HUES6 (cell line): ENCODE measurements at regions not wholly inside any gene's neighbourhood (a gene's known extent, or its start where the extent isn't known, plus 50 kb on each side); places are given as distances from the start of the nearest gene placed in this dataset.

Source experiments
- H3K27ac ChIP-seq: 2 replicates; pipeline ENCODE4 v1.7.0; 2013; ENCODE audit warnings: low read depth, mild to moderate bottlenecking, low read length, inconsistent platforms
- H3K27me3 ChIP-seq: 2 replicates; pipeline ENCODE4 v1.6.1; 2013; ENCODE audit warnings: low read length; ENCODE audit not compliant: control insufficient read depth, insufficient read depth
- H3K36me3 ChIP-seq: 2 replicates; pipeline ENCODE4 v1.6.1; 2013; ENCODE audit warnings: low read length; ENCODE audit not compliant: control insufficient read depth, insufficient read depth
- H3K4me1 ChIP-seq: 2 replicates; pipeline ENCODE4 v1.6.1; 2013; ENCODE audit warnings: low read length; ENCODE audit not compliant: control insufficient read depth, insufficient read depth
- H3K4me3 ChIP-seq: 2 replicates; pipeline ENCODE4 v1.5.1; 2013; ENCODE audit warnings: low read depth, low read length
- H3K9ac ChIP-seq: one replicate; pipeline ENCODE4 v1.6.1; 2013; ENCODE audit warnings: mild to moderate bottlenecking, low read length
- H3K9me3 ChIP-seq: 2 replicates; pipeline ENCODE4 v1.6.1; 2013; ENCODE audit warnings: low read depth, low read length; ENCODE audit not compliant: control insufficient read depth, insufficient read depth

DNA sequence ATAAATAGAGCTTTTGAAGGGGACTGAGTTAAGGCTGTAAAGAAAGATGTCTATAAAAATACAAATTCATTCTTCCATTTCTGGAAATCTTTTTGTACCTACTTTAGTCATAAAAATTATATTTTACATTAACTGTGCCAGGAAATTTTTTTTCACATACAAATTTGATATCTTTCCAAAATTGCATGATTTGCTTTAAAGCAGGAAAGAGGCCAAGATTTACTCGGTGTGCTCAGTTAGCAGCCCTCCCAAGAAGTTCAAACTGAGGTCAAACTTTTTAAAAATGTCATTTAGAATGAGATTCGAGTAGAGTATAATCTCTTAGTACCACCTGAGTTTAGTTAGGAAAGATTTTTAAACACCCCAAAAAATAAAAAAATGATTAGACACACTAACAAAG lies 173.2 kb upstream of the GRIP1 start:
- no peaks in the 10 kb centered on the region for H3K9me3 ChIP-seq
- no peaks in the 10 kb centered on the region for H3K27me3 ChIP-seq
- no peak overlapping the region for H3K9ac ChIP-seq
- H3K4me3 ChIP-seq, result no peak overlapping the region
- no peaks in the 10 kb centered on the region for H3K36me3 ChIP-seq
- no peaks in the 10 kb centered on the region for H3K4me1 ChIP-seq
- H3K27ac ChIP-seq, result no peak overlapping the region

DNA sequence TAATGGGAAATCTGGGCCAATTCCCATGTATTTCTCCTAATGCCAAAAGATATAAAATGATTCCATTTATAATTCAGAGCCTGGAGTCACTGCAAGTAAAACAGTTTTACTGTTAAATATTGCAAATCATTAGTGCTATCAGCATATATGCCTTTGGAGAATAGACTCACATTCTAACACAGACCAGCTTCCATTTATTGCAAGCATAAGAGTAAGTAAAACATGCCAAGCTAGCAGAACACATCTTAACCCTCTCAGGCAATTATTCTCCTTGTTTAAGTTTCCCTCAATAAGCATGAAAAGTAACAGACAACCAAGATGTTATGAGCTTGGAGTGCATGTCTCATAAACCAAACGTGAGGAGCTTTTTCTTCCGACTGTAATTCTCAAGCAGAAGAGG lies 173.9 kb upstream of the GRIP1 start:
- H3K4me3 ChIP-seq, result no peak overlapping the region
- no peaks in the 10 kb centered on the region for H3K27me3 ChIP-seq
- H3K9me3 ChIP-seq, result no peaks in the 10 kb centered on the region
- H3K4me1 ChIP-seq, result no peaks in the 10 kb centered on the region
- no peak overlapping the region for H3K27ac ChIP-seq
- no peaks in the 10 kb centered on the region for H3K36me3 ChIP-seq
- no peak overlapping the region for H3K9ac ChIP-seq

DNA sequence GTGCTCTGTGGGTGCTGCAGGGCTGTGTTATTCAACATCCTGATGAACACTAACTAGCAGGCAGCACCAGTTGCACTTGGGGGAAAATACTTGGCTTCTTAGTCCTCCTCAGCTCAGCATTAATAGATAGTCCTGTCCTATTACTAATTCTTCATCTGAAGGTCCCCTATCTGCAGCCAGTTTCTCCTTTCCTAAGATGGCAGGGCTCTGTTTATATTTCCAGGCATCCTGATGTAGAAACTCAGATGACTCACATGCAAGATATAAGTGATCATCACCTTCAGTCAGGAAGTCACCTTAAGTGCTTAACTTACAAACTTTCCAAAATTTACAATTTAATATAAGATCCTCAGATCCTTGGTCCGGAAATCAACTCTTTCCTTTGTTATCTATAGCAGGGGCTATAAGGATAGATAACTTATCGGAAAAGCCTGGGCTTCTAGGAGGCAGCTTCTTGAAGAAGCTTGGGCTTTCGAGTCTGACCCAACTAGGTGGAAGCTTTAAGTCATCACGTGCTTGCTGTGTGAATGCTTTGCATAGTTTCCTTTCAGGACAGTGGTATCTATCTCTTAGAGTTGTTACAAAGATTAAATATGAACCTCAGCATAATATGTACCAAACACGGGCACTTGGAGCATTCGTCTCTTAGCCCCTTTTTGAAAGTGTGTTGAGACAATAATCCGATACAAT lies 181.0 kb upstream of the GRIP1 start:
- H3K9ac ChIP-seq, result no peak overlapping the region
- H3K4me3 ChIP-seq, result no peak overlapping the region
- H3K27ac ChIP-seq, result no peak overlapping the region
- H3K9me3 ChIP-seq, result no peaks in the 10 kb centered on the region
- no peaks in the 10 kb centered on the region for H3K36me3 ChIP-seq
- no peaks in the 10 kb centered on the region for H3K4me1 ChIP-seq
- no peaks in the 10 kb centered on the region for H3K27me3 ChIP-seq

DNA sequence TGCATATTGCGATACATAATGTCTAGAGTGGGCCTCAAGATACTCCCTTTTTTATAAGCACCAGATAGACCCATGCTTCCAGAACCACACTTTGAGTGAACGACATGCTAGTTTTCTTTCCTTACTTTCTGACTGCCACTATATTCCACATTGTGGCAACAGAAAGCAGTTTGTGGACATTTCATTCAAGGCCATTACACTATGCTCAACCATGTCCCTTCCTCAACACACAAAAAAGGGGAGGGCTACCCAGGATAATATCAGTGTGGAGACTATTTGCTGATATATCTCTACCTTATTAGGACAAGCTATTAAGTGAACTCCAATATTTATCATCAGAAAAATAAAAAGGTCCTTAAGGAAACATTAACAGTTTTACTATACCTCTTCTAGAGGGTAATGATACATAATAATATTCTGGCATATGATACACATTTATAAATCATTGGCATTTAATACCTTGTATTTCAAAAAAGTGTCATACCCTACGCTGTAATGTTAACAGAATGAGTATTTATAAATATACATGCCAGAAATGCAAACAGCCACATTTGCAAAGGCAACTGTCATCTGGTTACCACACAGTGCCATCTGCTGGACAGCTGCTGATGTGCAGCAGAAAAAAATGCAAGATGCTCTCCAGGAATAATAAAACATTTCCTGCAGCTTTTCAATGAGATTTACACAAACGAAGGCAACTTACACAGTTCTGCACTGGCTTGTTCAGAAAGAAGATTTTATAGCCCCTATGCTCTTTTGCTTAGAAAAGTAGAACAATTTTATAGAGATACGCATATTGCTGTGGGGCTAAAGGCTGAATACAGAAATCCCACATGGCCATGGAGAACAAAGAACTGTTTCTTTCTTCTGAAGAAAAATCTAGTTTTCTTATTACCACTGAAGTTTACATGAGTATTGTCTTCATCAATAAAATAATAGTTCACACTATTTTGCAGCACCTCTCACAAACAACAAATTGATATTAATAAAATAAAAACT lies 182.2 kb upstream of the GRIP1 start:
- Histone ChIP-seq H3K27ac (no peak overlapping the region), H3K9ac (no peak overlapping the region), H3K27me3 (no peaks in the 10 kb centered on the region), H3K9me3 (no peaks in the 10 kb centered on the region), H3K4me1 (no peaks in the 10 kb centered on the region), H3K36me3 (no peaks in the 10 kb centered on the region), H3K4me3 (no peak overlapping the region)

DNA sequence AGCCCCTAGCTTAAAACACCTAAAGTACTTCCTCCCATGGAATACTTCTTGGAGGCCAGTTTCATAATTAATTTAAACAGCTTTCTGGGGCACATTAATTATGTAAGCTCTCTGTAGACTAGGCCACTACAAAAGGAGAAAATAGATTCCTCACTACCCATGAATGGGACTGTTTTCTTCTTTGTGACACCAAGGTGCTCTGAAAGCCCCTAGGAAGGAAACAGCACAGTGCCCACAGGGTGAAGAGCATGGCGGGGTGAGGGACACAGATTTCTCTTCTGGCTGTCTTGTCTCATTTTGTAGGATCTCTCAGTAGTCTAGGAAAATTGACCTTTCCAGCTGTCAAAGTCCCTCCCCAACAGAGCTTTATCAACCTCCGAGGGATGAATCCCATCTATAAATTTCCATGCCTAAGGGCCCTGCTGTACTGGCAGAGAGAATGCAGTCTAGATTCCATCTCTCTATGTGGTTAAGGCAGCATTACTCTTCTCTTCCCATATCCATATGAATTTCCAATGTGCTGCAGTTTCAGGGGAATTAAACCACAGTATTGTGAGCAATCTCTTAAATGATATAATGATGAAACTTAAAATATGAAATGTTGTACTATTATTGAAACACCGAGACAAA lies 183.6 kb upstream of the GRIP1 start:
- Histone ChIP-seq H3K4me3 (no peak overlapping the region), H3K9ac (no peak overlapping the region), H3K27me3 (no peaks in the 10 kb centered on the region)

DNA sequence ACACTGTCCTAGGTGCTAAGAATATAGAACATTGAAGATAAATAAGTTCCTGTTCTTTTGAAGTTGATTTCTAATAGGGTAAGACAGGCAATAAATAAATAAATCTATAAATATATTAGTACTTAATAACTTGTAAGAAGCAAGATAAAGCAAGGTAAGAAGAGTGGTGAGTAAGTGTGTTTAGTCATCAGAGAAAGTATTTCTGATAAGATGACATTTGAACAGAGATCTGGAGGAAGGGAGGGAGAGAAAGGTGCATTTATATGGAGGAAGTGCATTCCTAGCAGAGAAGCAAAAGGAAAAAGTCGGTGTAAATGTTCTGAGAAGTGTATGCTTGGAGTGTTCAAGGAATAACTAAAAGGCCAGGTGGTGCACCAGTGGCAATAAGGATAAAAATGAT lies 184.4 kb upstream of the GRIP1 start:
- H3K4me3 ChIP-seq, result no peak overlapping the region
- H3K27ac ChIP-seq, result no peak overlapping the region
- no peaks in the 10 kb centered on the region for H3K9me3 ChIP-seq
- H3K36me3 ChIP-seq, result no peaks in the 10 kb centered on the region
- H3K9ac ChIP-seq, result no peak overlapping the region
- no peaks in the 10 kb centered on the region for H3K4me1 ChIP-seq
- no peaks in the 10 kb centered on the region for H3K27me3 ChIP-seq

More for the DNA sequence above, 183.6 kb upstream of the GRIP1 start:
- no peaks in the 10 kb centered on the region for H3K9me3 ChIP-seq
- H3K36me3 ChIP-seq, result no peaks in the 10 kb centered on the region
- H3K4me1 ChIP-seq, result no peaks in the 10 kb centered on the region
- no peak overlapping the region for H3K27ac ChIP-seq

DNA sequence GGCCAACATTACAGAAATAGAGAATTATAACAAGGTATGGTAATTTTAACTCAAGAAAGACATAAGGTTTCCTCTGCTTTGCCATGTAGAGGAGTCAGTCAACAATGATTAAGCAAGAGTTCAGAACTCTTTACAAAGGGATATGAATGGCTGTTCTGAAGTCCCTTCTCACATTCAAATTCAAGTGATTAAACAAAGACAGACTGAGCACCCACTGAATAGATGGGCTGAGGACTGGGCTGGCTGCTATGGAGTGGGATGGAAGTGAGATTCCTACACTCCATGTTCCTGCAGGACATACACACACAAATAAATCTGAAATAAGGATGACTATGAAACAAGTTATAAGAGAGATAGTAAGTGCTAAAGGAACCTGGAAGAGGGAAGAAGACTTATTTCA lies 199.0 kb upstream of the GRIP1 start:
- Histone ChIP-seq H3K9me3 (no peaks in the 10 kb centered on the region), H3K4me1 (peaks cover 38% of the 10 kb centered on the region), H3K27me3 (no peaks in the 10 kb centered on the region), H3K4me3 (peak overlapping the region; percentile 19; the same call in 1 of the 2 replicates), H3K36me3 (no peaks in the 10 kb centered on the region), H3K9ac (no peak overlapping the region), H3K27ac (peak overlapping the region; percentile 75)

DNA sequence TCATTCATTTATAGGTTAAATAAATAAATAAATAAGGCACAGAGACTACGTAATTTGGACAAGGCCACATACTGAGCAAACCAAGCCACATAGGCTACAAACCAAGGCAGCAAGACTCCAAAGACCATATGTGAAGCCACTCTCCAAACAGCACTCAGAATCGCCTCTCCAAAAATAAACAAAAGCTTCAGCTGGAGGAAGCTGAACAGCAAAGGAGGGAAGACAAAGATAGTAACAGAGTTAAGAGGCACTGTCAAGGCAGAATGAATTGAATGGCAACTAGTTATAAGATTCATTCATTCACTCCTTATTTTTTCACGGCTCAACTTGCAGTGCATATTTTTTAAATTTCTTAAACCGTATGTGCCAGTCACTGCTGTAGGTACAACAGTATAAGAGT lies 200.5 kb upstream of the GRIP1 start:
- Histone ChIP-seq H3K27me3 (no peaks in the 10 kb centered on the region), H3K9me3 (no peaks in the 10 kb centered on the region), H3K4me1 (peaks cover 50% of the 10 kb centered on the region), H3K36me3 (no peaks in the 10 kb centered on the region), H3K9ac (no peak overlapping the region), H3K27ac (no peak overlapping the region), H3K4me3 (no peak overlapping the region)

DNA sequence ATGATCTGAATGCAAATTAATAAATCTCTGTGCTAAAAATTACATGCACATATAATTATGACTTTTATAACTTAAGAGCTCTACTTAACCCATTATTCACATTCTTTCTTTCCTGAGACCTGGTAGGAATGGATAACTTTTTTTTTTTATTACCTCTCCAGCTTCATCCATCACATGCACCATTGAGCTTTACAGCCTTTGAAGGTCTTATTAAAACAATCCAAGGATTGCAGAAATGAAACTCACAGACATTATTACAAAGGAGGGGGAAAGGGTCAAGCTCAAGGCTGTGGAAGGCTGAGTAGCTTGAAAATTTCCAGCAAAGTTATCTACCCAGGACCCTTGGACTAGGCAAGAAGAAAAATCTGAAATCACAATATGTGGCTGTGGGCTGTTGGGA lies 202.5 kb upstream of the GRIP1 start:
- Histone ChIP-seq H3K4me1 (peaks cover 47% of the 10 kb centered on the region), H3K27ac (no peak overlapping the region), H3K4me3 (no peak overlapping the region), H3K36me3 (no peaks in the 10 kb centered on the region), H3K9ac (no peak overlapping the region), H3K27me3 (no peaks in the 10 kb centered on the region), H3K9me3 (no peaks in the 10 kb centered on the region)

DNA sequence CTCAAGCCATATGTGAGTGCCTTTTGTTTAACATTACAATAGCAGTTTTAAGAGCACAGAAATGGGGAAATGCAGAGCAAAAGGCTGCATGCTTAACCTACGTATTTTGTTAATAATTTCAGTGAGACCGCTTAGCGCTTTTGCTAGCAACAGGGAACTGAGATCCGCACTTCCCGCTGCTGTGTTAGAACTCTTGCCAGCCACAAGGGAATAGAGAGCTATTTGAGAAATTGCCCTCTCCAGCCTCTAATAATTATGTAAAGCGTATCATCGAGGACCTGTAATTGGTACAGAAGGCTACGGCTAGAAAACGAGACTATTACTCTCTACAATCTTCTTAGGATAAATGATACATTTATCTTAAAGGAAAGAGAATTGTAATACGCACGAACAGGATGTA lies 205.2 kb upstream of the GRIP1 start:
- no peaks in the 10 kb centered on the region for H3K9me3 ChIP-seq
- no peak overlapping the region for H3K27ac ChIP-seq
- no peaks in the 10 kb centered on the region for H3K36me3 ChIP-seq
- H3K9ac ChIP-seq, result no peak overlapping the region
- no peak overlapping the region for H3K4me3 ChIP-seq
- H3K27me3 ChIP-seq, result no peaks in the 10 kb centered on the region
- H3K4me1 ChIP-seq, result peaks cover 21% of the 10 kb centered on the region
